ENCODE measurements at regions not wholly inside any gene's neighbourhood (a gene's known extent, or its start where the extent isn't known, plus 50 kb on each side); places are given as distances from the start of the nearest gene placed in this dataset.

- TF ChIP-seq CTCF (IDR thresholded peaks at IDR 0.05; ENCODE audit: low read depth, low read length, poor library complexity, severe bottlenecking), result no peak
- TF ChIP-seq EZH2phosphoT487 (IDR thresholded peaks at IDR 0.05; ENCODE audit: borderline replicate concordance, low read length), result no peak
Measured at GRCh38 chr2:66772618-66773017, 337.7 kb downstream of the MEIS1 start.
